GM13976 (cell line): ENCODE measurements at regions not wholly inside any gene's neighbourhood (a gene's known extent, or its start where the extent isn't known, plus 50 kb on each side); places are given as distances from the start of the nearest gene placed in this dataset.
"Not testable (repeated sequence)": the region's sequence is repeated elsewhere in the genome, so short reads cannot be mapped to it uniquely, and the experiment has no call there.

Experiments used
- DNase-seq: peaks from one replicate; pipeline ENCODE4 v3.0.0; 2012; ENCODE audit warnings: low spot score
- in situ Hi-C: fragments of 300-500 bp; cut with MboI; formaldehyde crosslinking; loops from one replicate; pipeline ENCODE4 v1.12.0; 2022; ENCODE audit warnings: low sequenced_read_pairs, mixed read lengths, inconsistent platforms; ENCODE audit not compliant: unreplicated experiment
- TF ChIP-seq, protein P1 (sequence below): IDR thresholded peaks from 2 replicates; pipeline ENCODE4 v1.5.1; 2012; ENCODE audit warnings: borderline replicate concordance, mild to moderate bottlenecking; ENCODE audit not compliant: insufficient read depth; ENCODE audit errors: extremely low read depth, missing control alignments, control extremely low read depth

DNA sequence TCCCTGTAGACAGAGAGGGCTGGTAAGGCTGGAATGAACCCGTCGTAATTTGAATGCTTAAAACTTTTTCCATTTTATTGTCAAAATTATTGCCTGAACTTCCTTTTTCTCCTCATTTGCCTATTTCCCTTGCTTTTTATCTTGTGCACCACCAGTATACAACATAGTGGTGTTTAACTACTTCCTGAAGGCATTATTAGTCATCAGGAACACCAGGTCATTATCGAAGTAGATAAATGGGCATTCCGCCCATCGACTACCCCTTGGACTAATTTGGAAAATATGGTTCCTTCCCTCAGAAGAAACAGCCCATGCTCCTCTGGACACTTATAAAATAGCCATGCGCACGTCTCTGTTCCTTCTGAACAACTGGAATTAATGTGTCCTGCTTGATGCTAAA lies 232.1 kb downstream of the TM9SF2 start:
- in situ Hi-C loops = no loop called here
- TF ChIP-seq, protein P1, sequence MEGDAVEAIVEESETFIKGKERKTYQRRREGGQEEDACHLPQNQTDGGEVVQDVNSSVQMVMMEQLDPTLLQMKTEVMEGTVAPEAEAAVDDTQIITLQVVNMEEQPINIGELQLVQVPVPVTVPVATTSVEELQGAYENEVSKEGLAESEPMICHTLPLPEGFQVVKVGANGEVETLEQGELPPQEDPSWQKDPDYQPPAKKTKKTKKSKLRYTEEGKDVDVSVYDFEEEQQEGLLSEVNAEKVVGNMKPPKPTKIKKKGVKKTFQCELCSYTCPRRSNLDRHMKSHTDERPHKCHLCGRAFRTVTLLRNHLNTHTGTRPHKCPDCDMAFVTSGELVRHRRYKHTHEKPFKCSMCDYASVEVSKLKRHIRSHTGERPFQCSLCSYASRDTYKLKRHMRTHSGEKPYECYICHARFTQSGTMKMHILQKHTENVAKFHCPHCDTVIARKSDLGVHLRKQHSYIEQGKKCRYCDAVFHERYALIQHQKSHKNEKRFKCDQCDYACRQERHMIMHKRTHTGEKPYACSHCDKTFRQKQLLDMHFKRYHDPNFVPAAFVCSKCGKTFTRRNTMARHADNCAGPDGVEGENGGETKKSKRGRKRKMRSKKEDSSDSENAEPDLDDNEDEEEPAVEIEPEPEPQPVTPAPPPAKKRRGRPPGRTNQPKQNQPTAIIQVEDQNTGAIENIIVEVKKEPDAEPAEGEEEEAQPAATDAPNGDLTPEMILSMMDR = no peak
- no peak for DNase-seq

GRCh38 chr13:99731747-99732146 lies 230.5 kb downstream of the TM9SF2 start:
- TF ChIP-seq, protein P1 = no peak
- no peak for DNase-seq
- in situ Hi-C loops = no loop called here

DNA sequence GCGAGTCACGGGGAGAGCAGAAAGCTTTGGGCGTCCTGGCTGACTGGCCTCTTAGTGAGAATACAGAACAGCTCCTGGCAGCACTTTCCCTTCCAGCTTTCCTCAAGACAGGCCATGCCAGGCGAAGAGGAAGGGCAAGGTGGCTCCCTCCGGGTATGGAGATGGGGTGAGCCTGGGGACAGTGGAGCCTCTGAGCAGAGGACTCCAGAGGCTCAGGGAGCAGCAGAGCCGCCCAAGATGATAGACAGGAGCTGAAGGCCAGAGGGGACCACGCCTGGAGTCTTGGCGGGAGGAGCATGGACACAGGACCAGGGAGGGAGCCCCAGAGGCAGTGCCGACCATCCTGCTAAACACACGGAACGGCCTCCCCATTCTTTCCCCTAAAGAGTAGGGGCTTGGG lies 229.1 kb downstream of the TM9SF2 start:
- in situ Hi-C loops = no loop called here
- TF ChIP-seq, protein P1 = no peak
- no peak for DNase-seq

GRCh38 chr13:99729745-99730144 lies 228.5 kb downstream of the TM9SF2 start:
- TF ChIP-seq, protein P1 = no peak
- in situ Hi-C loops = no loop called here
- DNase-seq = no peak

DNA sequence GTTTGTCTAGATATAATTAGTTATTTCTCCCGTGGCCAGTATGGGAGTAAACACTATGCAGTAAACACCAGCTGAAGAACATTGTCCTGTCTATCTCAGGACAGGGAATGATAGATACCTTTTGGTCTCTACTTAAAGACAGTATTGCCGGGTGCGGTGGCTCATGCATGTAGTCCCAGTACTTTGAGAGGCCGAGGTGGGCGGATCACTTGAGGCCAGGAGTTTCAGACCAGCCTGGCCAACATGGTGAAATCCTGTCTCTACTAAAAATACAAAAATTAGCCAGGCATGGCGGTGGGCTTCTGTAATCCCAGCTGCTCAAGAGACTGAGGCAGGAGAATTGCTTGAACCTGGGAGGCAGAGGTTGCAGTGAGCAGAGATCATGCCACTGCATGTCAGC lies 226.4 kb downstream of the TM9SF2 start:
- in situ Hi-C loops, DNase-seq: not testable (repeated sequence)

DNA sequence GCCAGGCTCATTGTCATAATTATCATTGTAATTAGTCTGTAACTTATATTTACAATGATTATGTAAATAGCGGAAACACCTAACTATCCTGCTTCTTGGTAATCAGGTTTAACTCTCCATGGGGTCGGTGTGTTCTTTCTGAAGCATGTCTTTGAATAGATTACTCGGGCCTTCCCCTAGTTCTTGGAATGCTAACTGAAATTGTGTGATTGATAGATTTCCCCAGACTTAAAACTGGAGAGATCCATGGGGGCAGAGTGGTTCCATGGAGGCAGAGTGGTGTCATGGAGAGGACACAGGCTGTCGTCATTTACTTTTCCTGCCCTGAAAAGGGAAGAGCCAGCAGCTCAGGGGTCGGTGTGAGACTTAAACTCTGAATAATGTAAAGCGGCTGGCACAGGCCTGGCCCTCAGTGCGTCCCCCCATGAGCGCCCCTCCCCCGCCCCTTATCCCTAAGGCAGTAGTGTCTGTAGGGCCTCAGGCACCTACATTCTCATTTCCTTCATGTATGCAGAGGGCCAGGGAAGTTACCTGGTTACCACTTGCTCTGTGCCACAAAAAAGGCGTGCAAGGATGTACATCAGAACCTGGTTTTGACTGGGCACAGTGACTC lies 225.1 kb downstream of the TM9SF2 start:
- TF ChIP-seq, protein P1 = no peak
- DNase-seq = no peak
- in situ Hi-C loops = no loop called here

- no peak for DNase-seq
- in situ Hi-C loops = no loop called here
- TF ChIP-seq, protein P1 = no peak
These were observed 224.4 kb downstream of the TM9SF2 start for GRCh38 chr13:99725644-99726043.
